SK-N-SH (cell line): ENCODE measurements at regions not wholly inside any gene's neighbourhood (a gene's known extent, or its start where the extent isn't known, plus 50 kb on each side); places are given as distances from the start of the nearest gene placed in this dataset.

Experiments
- CTCF ChIA-PET: fragments of 300-600, 350-600 bp; formaldehyde crosslinking; extraction: SDS; loops from one replicate; lab custom pipeline; 2021; lab: Yijun Ruan, JAX
- POLR2A ChIA-PET: fragments of 350-600 bp; sonication (Branson Sonifier 250); formaldehyde crosslinking; extraction: SDS; loops from one replicate; lab custom pipeline; 2020; ENCODE audit warnings: antibody characterized with exemption, inconsistent platforms; lab: Yijun Ruan, JAX
- DNase-seq: peaks from one replicate; pipeline ENCODE4 v3.0.0; 2012
- H2AFZ ChIP-seq: fragments of 200-600 bp; sonication (generic); 2 replicates; pipeline ENCODE4 v1.8.1; 2016; ENCODE audit warnings: antibody characterized with exemption, mild to moderate bottlenecking, low read depth
- H3F3A ChIP-seq: fragments of 200-600 bp; sonication (generic); replicated peaks from 2 replicates; pipeline ENCODE3; 2016; ENCODE audit warnings: antibody characterized with exemption, mild to moderate bottlenecking; ENCODE audit not compliant: insufficient read depth
- H3K27ac ChIP-seq, 2 experiments: fragments of 200-500 bp in 1 of 2; fragments of 200-600 bp in 1 of 2; sonication (Bioruptor generic) in 1 of 2; sonication (generic), shearing (Covaris generic) in 1 of 2; 2 replicates each; pipeline versions ENCODE4 v1.5.1 to v1.6.1; 2014 to 2016; ENCODE audit warnings: low read depth in 2 of 2, inconsistent platforms in 1 of 2, low read length in 1 of 2, mild to moderate bottlenecking in 1 of 2, mixed read lengths in 1 of 2
- H3K27me3 ChIP-seq: fragments of 200-600 bp; sonication (generic), shearing (Covaris generic); 2 replicates; pipeline ENCODE4 v1.6.1; 2016; ENCODE audit warnings: mixed run types; ENCODE audit not compliant: insufficient read depth
- H3K36me3 ChIP-seq, 2 experiments: fragments of 200-500 bp in 1 of 2; fragments of 200-600 bp in 1 of 2; sonication (Bioruptor generic) in 1 of 2; sonication (generic) in 1 of 2; replicated peaks in 1 of 2; 2 replicates each; pipeline versions ENCODE3 to v1.5.1; 2014 to 2016; ENCODE audit warnings: low read length in 1 of 2, mild to moderate bottlenecking in 1 of 2; ENCODE audit not compliant: insufficient read depth in 2 of 2, control insufficient read depth in 1 of 2
- H3K4me1 ChIP-seq, 2 experiments: fragments of 200-500 bp in 1 of 2; fragments of 200-600 bp in 1 of 2; sonication (Bioruptor generic) in 1 of 2; sonication (generic), shearing (Covaris generic) in 1 of 2; 2 replicates each; pipeline versions ENCODE4 v1.5.1 to v1.6.1; 2014 to 2016; ENCODE audit warnings: low read depth in 1 of 2, low read length in 1 of 2, mixed run types in 1 of 2; ENCODE audit not compliant: insufficient read depth in 2 of 2, control insufficient read depth in 1 of 2
- H3K4me2 ChIP-seq: fragments of 200-600 bp; sonication (generic), shearing (Covaris generic); 2 replicates; pipeline ENCODE4 v1.6.1; 2017; ENCODE audit warnings: mixed run types
- H3K4me3 ChIP-seq, 2 experiments: fragments of 200-500 bp in 1 of 2; fragments of 200-600 bp in 1 of 2; sonication (Bioruptor generic) in 1 of 2; sonication (generic), shearing (Covaris generic) in 1 of 2; 2 replicates each; pipeline versions ENCODE4 v1.5.1 to v1.8.1; 2014 to 2016; ENCODE audit warnings: low read depth in 2 of 2, inconsistent platforms in 1 of 2, low read length in 1 of 2, mild to moderate bottlenecking in 1 of 2, mixed read lengths in 1 of 2, moderate library complexity in 1 of 2
- H3K79me2 ChIP-seq: fragments of 200-600 bp; sonication (generic); 2 replicates; pipeline ENCODE4 v1.8.1; 2017; ENCODE audit warnings: mild to moderate bottlenecking; ENCODE audit not compliant: insufficient read depth
- H3K9ac ChIP-seq: fragments of 200-600 bp; sonication (generic); 2 replicates; pipeline ENCODE4 v1.6.1; 2017; ENCODE audit warnings: mixed run types
- H3K9me2 ChIP-seq: fragments of 200-600 bp; sonication (generic); 2 replicates; pipeline ENCODE4 v1.6.1; 2017; ENCODE audit warnings: mixed run types
- H3K9me3 ChIP-seq: fragments of 200-600 bp; sonication (generic); 2 replicates; pipeline ENCODE4 v1.6.1; 2017; ENCODE audit warnings: mixed run types, mild to moderate bottlenecking, moderate library complexity
- H4K20me1 ChIP-seq: fragments of 200-600 bp; sonication (generic); 2 replicates; pipeline ENCODE4 v1.6.1; 2017; ENCODE audit warnings: mild to moderate bottlenecking, mixed run types; ENCODE audit not compliant: insufficient read depth
- CHD2 ChIP-seq: fragments of 150-350 bp; IDR thresholded peaks from 2 replicates; pipeline ENCODE4 v1.6.1; 2018; ENCODE audit warnings: low read length; ENCODE audit not compliant: partially characterized antibody
- ELF1 ChIP-seq: IDR thresholded peaks from 2 replicates; pipeline ENCODE4 v1.4.0; 2012
- EP300 ChIP-seq, 2 experiments: IDR thresholded peaks; 2 replicates each; pipeline versions ENCODE4 v1.4.0 to v1.6.1; 2012; ENCODE audit warnings: borderline replicate concordance in 1 of 2, low read depth in 1 of 2, low read length in 1 of 2
- FOSL2 ChIP-seq: IDR thresholded peaks from 2 replicates; pipeline ENCODE4 v1.4.0; 2012; ENCODE audit warnings: low read depth, mild to moderate bottlenecking, moderate library complexity, borderline replicate concordance
- FOXJ3 ChIP-seq: sonication (generic); formaldehyde crosslinking; IDR thresholded peaks from 2 replicates; pipeline ENCODE4 v1.5.1; 2020; ENCODE audit warnings: mild to moderate bottlenecking, missing genetic modification reagents
- GATA2 ChIP-seq: sonication (generic); formaldehyde crosslinking; IDR thresholded peaks from 2 replicates; pipeline ENCODE4 v1.5.0; 2020; ENCODE audit warnings: mild to moderate bottlenecking, missing genetic modification reagents
- JUND ChIP-seq: IDR thresholded peaks from 2 replicates; pipeline ENCODE4 v1.4.0; 2012
- MEF2A ChIP-seq: IDR thresholded peaks from 2 replicates; pipeline ENCODE4 v1.4.0; 2012; ENCODE audit warnings: low read depth, borderline replicate concordance
- MXI1 ChIP-seq: IDR thresholded peaks from 2 replicates; pipeline ENCODE4 v1.6.1; 2012; ENCODE audit warnings: mild to moderate bottlenecking, low read depth, low read length, improper control_type of control experiment
- RFX5 ChIP-seq: IDR thresholded peaks from 2 replicates; pipeline ENCODE4 v1.6.1; 2012; ENCODE audit warnings: mild to moderate bottlenecking, improper control_type of control experiment, low read length
- SMC3 ChIP-seq: IDR thresholded peaks from 2 replicates; pipeline ENCODE4 v1.6.1; 2012; ENCODE audit warnings: low read depth, low read length, improper control_type of control experiment
- TAF1 ChIP-seq: IDR thresholded peaks from 2 replicates; pipeline ENCODE4 v1.6.1; 2012; ENCODE audit warnings: low read depth, mild to moderate bottlenecking, low read length, moderate library complexity, borderline replicate concordance
- WGBS: methylation state at CpG from one replicate; pipeline ENCODE4 v1.1.6; 2017; ENCODE audit warnings: low lambda C conversion rate; 5-methylcytosine and 5-hydroxymethylcytosine counted together
- TF ChIP-seq, protein P1 (sequence below): fragments of 150-350 bp; IDR thresholded peaks from 2 replicates; pipeline ENCODE4 v1.6.1; 2017; ENCODE audit warnings: antibody characterized with exemption, low read length, low read depth, borderline replicate concordance
- TF ChIP-seq, protein P2 (sequence below): IDR thresholded peaks from 2 replicates; pipeline ENCODE4 v1.4.0; 2012; ENCODE audit warnings: low read depth
- TF ChIP-seq, protein P3 (sequence below): fragments of 200-600 bp; sonication (generic); IDR thresholded peaks from 2 replicates; pipeline ENCODE4 v1.6.1; 2017; ENCODE audit warnings: antibody characterized with exemption, mild to moderate bottlenecking, moderate library complexity
- TF ChIP-seq, protein P4 (sequence below): IDR thresholded peaks from 2 replicates; pipeline ENCODE4 v1.6.1; 2012; ENCODE audit warnings: mild to moderate bottlenecking, low read depth, low read length, moderate library complexity

DNA sequence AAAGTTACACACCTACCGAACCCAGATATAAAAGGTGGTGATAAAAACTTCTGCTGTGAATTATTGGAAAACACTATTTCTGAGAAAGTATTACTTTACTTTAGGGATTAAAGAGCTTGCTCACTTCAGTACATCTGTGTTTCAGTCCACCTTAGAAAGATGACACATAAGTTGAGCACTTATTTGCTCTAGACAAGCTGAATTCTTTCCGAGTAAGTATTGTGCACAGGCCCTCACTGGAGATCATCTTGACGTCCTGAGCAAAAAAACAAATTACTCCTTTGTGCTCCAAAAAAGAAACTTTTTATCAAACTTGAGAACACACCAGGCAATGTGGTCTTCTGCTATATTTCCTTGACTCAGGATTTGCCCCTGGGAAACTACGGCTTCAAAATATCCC, 231.0 kb upstream of the GRAMD2B start:
- no peak overlapping the region for H3K9ac ChIP-seq

More for the DNA sequence above, 231.0 kb upstream of the GRAMD2B start:
- no peak overlapping the region for H3K27ac ChIP-seq
- no peak for DNase-seq
- H2AFZ ChIP-seq, result no peak overlapping the region
- H3K9me2 ChIP-seq, result no peaks in the 10 kb centered on the region
- no peaks in the 10 kb centered on the region for H3K4me1 ChIP-seq
- H3K36me3 ChIP-seq, result no peaks in the 10 kb centered on the region
- no peaks in the 10 kb centered on the region for H3K9me3 ChIP-seq
- ChIA-PET CTCF (interaction anchor here (1.8 kb wide), 1 partner anchor 8 kb away, joined by 5 read pairs; no protein-coding TSS in a partner anchor), POLR2A (no interaction called here)
- H3K4me2 ChIP-seq, result no peak overlapping the region
- no peak for TF ChIP-seq FOXJ3 (CRISPR knock-in tag)
- no peak for TF ChIP-seq FOSL2
- TF ChIP-seq ELF1, result no peak
- no peak for TF ChIP-seq GATA2
- TF ChIP-seq JUND, result no peak
- TF ChIP-seq TAF1, result no peak
- TF ChIP-seq, protein P1, sequence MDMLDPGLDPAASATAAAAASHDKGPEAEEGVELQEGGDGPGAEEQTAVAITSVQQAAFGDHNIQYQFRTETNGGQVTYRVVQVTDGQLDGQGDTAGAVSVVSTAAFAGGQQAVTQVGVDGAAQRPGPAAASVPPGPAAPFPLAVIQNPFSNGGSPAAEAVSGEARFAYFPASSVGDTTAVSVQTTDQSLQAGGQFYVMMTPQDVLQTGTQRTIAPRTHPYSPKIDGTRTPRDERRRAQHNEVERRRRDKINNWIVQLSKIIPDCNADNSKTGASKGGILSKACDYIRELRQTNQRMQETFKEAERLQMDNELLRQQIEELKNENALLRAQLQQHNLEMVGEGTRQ, result no peak
- TF ChIP-seq RFX5, result no peak
- TF ChIP-seq MXI1, result no peak
- no peak for TF ChIP-seq EP300 (IDR thresholded peaks at IDR 0.05; ENCODE audit: borderline replicate concordance in 1 of 2, low read depth in 1 of 2, low read length in 1 of 2)
- TF ChIP-seq MEF2A, result no peak
- TF ChIP-seq, protein P2, sequence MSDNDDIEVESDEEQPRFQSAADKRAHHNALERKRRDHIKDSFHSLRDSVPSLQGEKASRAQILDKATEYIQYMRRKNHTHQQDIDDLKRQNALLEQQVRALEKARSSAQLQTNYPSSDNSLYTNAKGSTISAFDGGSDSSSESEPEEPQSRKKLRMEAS, result no peak
- TF ChIP-seq SMC3, result no peak
- TF ChIP-seq, protein P3, sequence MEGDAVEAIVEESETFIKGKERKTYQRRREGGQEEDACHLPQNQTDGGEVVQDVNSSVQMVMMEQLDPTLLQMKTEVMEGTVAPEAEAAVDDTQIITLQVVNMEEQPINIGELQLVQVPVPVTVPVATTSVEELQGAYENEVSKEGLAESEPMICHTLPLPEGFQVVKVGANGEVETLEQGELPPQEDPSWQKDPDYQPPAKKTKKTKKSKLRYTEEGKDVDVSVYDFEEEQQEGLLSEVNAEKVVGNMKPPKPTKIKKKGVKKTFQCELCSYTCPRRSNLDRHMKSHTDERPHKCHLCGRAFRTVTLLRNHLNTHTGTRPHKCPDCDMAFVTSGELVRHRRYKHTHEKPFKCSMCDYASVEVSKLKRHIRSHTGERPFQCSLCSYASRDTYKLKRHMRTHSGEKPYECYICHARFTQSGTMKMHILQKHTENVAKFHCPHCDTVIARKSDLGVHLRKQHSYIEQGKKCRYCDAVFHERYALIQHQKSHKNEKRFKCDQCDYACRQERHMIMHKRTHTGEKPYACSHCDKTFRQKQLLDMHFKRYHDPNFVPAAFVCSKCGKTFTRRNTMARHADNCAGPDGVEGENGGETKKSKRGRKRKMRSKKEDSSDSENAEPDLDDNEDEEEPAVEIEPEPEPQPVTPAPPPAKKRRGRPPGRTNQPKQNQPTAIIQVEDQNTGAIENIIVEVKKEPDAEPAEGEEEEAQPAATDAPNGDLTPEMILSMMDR, result no peak
- TF ChIP-seq CHD2, result no peak
- TF ChIP-seq, protein P4, sequence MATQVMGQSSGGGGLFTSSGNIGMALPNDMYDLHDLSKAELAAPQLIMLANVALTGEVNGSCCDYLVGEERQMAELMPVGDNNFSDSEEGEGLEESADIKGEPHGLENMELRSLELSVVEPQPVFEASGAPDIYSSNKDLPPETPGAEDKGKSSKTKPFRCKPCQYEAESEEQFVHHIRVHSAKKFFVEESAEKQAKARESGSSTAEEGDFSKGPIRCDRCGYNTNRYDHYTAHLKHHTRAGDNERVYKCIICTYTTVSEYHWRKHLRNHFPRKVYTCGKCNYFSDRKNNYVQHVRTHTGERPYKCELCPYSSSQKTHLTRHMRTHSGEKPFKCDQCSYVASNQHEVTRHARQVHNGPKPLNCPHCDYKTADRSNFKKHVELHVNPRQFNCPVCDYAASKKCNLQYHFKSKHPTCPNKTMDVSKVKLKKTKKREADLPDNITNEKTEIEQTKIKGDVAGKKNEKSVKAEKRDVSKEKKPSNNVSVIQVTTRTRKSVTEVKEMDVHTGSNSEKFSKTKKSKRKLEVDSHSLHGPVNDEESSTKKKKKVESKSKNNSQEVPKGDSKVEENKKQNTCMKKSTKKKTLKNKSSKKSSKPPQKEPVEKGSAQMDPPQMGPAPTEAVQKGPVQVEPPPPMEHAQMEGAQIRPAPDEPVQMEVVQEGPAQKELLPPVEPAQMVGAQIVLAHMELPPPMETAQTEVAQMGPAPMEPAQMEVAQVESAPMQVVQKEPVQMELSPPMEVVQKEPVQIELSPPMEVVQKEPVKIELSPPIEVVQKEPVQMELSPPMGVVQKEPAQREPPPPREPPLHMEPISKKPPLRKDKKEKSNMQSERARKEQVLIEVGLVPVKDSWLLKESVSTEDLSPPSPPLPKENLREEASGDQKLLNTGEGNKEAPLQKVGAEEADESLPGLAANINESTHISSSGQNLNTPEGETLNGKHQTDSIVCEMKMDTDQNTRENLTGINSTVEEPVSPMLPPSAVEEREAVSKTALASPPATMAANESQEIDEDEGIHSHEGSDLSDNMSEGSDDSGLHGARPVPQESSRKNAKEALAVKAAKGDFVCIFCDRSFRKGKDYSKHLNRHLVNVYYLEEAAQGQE, result no peak
- no peaks in the 10 kb centered on the region for H3F3A ChIP-seq
- WGBS, result 70% methylated on average over 4 of the region's 4 CpGs
- H3K79me2 ChIP-seq, result no peaks in the 10 kb centered on the region
- no peaks in the 10 kb centered on the region for H3K27me3 ChIP-seq
- no peak overlapping the region for H3K4me3 ChIP-seq
- no peaks in the 10 kb centered on the region for H4K20me1 ChIP-seq
